ENCODE measurements at regions not wholly inside any gene's neighbourhood (a gene's known extent, or its start where the extent isn't known, plus 50 kb on each side); places are given as distances from the start of the nearest gene placed in this dataset.

DNA sequence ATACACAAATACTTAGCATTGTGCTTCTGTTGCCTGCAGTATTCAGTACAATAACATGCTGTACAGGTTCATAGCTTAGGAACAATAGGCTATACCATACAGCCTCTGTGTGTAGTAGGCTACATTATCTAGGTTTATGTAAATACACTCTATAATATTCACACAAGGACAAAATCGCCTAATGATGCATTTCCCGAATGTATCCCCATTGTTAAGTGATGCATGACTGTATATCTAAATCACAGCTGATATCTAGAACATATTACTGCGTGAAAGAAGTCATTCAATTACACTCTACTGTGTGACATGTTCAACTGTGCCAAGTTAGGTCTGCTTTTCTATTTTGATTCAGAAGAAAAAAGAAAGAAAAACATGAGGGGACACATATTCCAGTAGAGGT, 633.5 kb downstream of the RFPL4B start:
- TF ChIP-seq FOXP2 (optimal IDR thresholded peaks at IDR 0.05; ENCODE audit: borderline replicate concordance, extremely low read depth, extremely low read length, insufficient read depth): no peak
- TF ChIP-seq TAF1 (IDR thresholded peaks at IDR 0.05; ENCODE audit: borderline replicate concordance, insufficient read depth, low read length): no peak
- TF ChIP-seq, protein P1, sequence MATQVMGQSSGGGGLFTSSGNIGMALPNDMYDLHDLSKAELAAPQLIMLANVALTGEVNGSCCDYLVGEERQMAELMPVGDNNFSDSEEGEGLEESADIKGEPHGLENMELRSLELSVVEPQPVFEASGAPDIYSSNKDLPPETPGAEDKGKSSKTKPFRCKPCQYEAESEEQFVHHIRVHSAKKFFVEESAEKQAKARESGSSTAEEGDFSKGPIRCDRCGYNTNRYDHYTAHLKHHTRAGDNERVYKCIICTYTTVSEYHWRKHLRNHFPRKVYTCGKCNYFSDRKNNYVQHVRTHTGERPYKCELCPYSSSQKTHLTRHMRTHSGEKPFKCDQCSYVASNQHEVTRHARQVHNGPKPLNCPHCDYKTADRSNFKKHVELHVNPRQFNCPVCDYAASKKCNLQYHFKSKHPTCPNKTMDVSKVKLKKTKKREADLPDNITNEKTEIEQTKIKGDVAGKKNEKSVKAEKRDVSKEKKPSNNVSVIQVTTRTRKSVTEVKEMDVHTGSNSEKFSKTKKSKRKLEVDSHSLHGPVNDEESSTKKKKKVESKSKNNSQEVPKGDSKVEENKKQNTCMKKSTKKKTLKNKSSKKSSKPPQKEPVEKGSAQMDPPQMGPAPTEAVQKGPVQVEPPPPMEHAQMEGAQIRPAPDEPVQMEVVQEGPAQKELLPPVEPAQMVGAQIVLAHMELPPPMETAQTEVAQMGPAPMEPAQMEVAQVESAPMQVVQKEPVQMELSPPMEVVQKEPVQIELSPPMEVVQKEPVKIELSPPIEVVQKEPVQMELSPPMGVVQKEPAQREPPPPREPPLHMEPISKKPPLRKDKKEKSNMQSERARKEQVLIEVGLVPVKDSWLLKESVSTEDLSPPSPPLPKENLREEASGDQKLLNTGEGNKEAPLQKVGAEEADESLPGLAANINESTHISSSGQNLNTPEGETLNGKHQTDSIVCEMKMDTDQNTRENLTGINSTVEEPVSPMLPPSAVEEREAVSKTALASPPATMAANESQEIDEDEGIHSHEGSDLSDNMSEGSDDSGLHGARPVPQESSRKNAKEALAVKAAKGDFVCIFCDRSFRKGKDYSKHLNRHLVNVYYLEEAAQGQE (IDR thresholded peaks at IDR 0.05; ENCODE audit: insufficient read depth in 1 of 2, low read depth in 2 of 2, low read length in 2 of 2): no peak
- no peak for TF ChIP-seq SIN3A (IDR thresholded peaks at IDR 0.05; ENCODE audit: borderline replicate concordance, insufficient read depth, low read length)
- TF ChIP-seq POLR2AphosphoS5 (IDR thresholded peaks at IDR 0.05; ENCODE audit: low read depth, low read length): no peak

DNA sequence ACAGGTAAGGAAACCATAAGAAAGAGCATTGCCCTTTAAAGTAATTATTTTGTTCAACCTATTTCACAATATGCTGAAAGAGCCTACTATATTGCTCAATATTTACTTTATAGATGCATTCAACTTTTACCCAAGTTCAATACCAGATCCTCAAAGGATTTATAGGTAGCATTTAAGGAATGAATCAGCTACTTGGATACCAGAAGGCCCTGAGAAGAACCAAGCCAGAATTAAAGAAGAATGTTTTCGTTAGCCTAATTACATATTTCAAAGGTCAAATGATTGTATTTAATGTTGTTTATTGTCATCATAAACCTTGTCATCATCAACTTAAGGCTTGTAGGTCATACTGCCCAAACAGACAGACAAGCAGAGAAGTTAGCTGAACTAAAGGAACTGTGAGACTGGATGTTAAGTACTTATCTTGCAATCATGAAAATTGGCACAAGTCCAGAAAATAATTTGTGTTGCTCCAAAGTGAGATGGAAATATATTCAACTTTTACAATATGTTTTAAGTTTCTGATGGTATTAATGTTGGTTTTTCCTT, 636.7 kb downstream of the RFPL4B start:
- TF ChIP-seq TAF1 (IDR thresholded peaks at IDR 0.05; ENCODE audit: borderline replicate concordance, insufficient read depth, low read length) (no peak), SIN3A (IDR thresholded peaks at IDR 0.05; ENCODE audit: borderline replicate concordance, insufficient read depth, low read length) (no peak), POLR2AphosphoS5 (IDR thresholded peaks at IDR 0.05; ENCODE audit: low read depth, low read length) (no peak), FOXP2 (optimal IDR thresholded peaks at IDR 0.05; ENCODE audit: borderline replicate concordance, extremely low read depth, extremely low read length, insufficient read depth) (no peak)
- TF ChIP-seq, protein P1 (IDR thresholded peaks at IDR 0.05; ENCODE audit: insufficient read depth in 1 of 2, low read depth in 2 of 2, low read length in 2 of 2): no peak

DNA sequence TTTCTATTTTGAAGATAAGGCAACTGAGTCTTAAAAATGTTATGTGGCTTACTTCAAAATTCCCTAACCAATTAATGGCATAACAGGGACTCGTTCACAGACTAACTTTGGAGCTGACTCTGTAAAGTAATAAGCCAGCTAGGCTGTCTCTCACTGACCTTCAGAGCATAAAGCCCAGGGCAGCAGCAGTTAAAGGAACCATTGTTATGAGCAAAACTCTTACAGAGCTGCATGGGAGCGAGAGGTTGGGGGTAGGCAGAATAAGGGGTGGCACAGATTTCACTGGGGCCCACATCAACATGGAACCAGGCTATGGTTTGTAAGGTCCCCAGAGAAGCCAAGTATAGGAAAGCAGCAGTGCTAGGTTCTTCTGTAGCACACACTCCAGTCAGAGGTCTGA, 637.8 kb downstream of the RFPL4B start:
- TF ChIP-seq SIN3A (IDR thresholded peaks at IDR 0.05; ENCODE audit: borderline replicate concordance, insufficient read depth, low read length) (no peak), POLR2AphosphoS5 (IDR thresholded peaks at IDR 0.05; ENCODE audit: low read depth, low read length) (no peak)

DNA sequence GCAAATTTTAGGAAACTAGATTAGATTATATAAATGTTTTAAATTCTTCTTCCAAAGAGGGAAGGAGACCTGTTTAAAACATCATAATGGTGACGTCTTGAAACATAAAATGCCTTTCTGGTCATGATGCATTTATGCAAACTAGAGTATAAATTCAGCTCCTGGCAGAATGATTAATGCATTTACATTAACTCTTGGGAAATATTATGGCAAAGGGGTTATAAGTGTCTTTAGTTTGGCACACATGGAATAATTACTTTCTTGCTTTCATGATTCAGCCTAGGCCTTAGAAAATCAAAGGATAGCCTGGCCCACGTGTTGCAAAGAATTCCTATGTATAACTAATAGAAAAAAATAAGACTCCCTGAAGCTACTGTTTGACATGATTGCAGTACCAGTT, 639.2 kb downstream of the RFPL4B start:
- TF ChIP-seq TAF1 (IDR thresholded peaks at IDR 0.05; ENCODE audit: borderline replicate concordance, insufficient read depth, low read length) (no peak), SIN3A (IDR thresholded peaks at IDR 0.05; ENCODE audit: borderline replicate concordance, insufficient read depth, low read length) (no peak)
- TF ChIP-seq, protein P1 (IDR thresholded peaks at IDR 0.05; ENCODE audit: insufficient read depth in 1 of 2, low read depth in 2 of 2, low read length in 2 of 2): no peak

DNA sequence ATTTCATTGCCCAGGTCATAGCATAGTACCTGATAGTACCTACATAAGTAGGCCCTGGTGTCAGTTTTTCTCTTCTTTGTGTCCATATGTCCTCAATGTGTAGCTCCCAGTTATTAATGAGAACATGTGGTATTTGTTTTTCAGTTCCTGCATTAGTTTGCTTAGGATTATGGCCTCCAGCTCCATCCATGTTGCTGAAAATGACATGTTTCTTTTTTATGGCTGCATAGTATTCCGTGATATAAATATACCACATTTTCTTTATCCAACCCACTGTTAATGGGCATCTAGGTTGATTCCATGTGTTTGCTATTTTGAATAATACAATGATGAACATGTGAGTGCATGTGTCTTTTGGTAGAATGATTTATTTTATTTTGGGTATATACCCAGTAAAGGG, 641.6 kb downstream of the RFPL4B start:
- no peak for TF ChIP-seq TAF1 (IDR thresholded peaks at IDR 0.05; ENCODE audit: borderline replicate concordance, insufficient read depth, low read length)

DNA sequence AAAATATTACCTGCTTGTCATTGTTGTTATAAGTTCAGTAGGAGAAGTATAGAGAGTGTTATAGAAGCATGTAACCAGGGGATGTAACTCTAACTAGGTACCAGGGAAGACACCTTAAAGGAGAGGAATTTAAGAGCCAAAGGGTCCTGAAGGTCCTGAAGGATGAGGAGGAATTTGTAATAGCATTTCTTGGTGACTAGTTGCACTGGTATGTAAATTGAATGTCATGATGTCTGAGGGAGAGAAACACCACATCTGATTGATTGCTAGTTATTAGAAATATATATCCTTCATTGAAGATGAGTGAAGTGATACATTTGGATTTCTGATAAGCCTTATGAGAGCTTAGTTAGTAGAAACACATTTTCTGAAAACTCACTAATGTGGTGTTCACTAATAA, 643.8 kb downstream of the RFPL4B start:
- TF ChIP-seq TAF1 (IDR thresholded peaks at IDR 0.05; ENCODE audit: borderline replicate concordance, insufficient read depth, low read length) (no peak), FOXP2 (optimal IDR thresholded peaks at IDR 0.05; ENCODE audit: borderline replicate concordance, extremely low read depth, extremely low read length, insufficient read depth) (no peak), POLR2AphosphoS5 (IDR thresholded peaks at IDR 0.05; ENCODE audit: low read depth, low read length) (no peak), SIN3A (IDR thresholded peaks at IDR 0.05; ENCODE audit: borderline replicate concordance, insufficient read depth, low read length) (no peak)
- TF ChIP-seq, protein P1 (IDR thresholded peaks at IDR 0.05; ENCODE audit: insufficient read depth in 1 of 2, low read depth in 2 of 2, low read length in 2 of 2): no peak
